Liver (tissue), 7 donors: ENCODE measurements at regions not wholly inside any gene's neighbourhood (a gene's known extent, or its start where the extent isn't known, plus 50 kb on each side); places are given as distances from the start of the nearest gene placed in this dataset.

Experiments
- DNase-seq: peaks from one replicate; pipeline ENCODE4 v3.0.0-alpha.2; 2017; ENCODE audit warnings: low spot score
- H3K27ac ChIP-seq, 2 donors: one replicate each; pipeline ENCODE4 v1.7.0; 2013; ENCODE audit warnings: inconsistent platforms in 2 of 2, low read length in 2 of 2, control low read depth in 1 of 2, low read depth in 1 of 2, mild to moderate bottlenecking in 1 of 2
- H3K27me3 ChIP-seq, 4 donors: one replicate each; pipeline versions ENCODE4 v1.6.1 to v1.7.0; 2013; ENCODE audit warnings: low read length in 3 of 4, inconsistent platforms in 1 of 4, mild to moderate bottlenecking in 1 of 4, moderate library complexity in 1 of 4; ENCODE audit not compliant: control insufficient read depth in 4 of 4, insufficient read depth in 4 of 4
- H3K36me3 ChIP-seq, 4 donors: one replicate each; pipeline versions ENCODE4 v1.6.1 to v1.7.0; 2013; ENCODE audit warnings: low read length in 3 of 4, mild to moderate bottlenecking in 3 of 4, low read depth in 1 of 4, moderate library complexity in 1 of 4; ENCODE audit not compliant: control insufficient read depth in 4 of 4, insufficient read depth in 3 of 4
- H3K4me1 ChIP-seq, 4 donors: one replicate each; pipeline versions ENCODE4 v1.6.1 to v1.7.0; 2013; ENCODE audit warnings: low read length in 3 of 4, mild to moderate bottlenecking in 3 of 4, moderate library complexity in 1 of 4; ENCODE audit not compliant: control insufficient read depth in 4 of 4, insufficient read depth in 4 of 4
- H3K4me3 ChIP-seq, 3 donors: one replicate each; pipeline versions ENCODE4 v1.6.1 to v1.7.0; 2013; ENCODE audit warnings: low read length in 3 of 3, control low read depth in 1 of 3, low read depth in 1 of 3, mild to moderate bottlenecking in 1 of 3
- H3K9ac ChIP-seq, 2 donors: one replicate each; pipeline ENCODE4 v1.7.0; 2013; ENCODE audit warnings: low read length in 2 of 2, mild to moderate bottlenecking in 2 of 2, moderate library complexity in 2 of 2, control low read depth in 1 of 2, low read depth in 1 of 2
- H3K9me3 ChIP-seq, 4 donors: one replicate each; pipeline versions ENCODE4 v1.6.1 to v1.7.0; 2013; ENCODE audit warnings: low read length in 3 of 4; ENCODE audit not compliant: control insufficient read depth in 4 of 4
- EGR1 ChIP-seq, 2 donors: IDR thresholded peaks; 2 replicates each; pipeline ENCODE4 v1.6.1; 2016 to 2018; ENCODE audit warnings: antibody characterized with exemption in 2 of 2, low read depth in 2 of 2
- FOXA1 ChIP-seq: IDR thresholded peaks from 2 replicates; pipeline ENCODE4 v1.6.1; 2016; ENCODE audit warnings: antibody characterized with exemption
- HNF4A ChIP-seq, 2 donors: conservative IDR thresholded peaks; 2 replicates each; pipeline ENCODE4 v1.6.1; 2016; ENCODE audit warnings: antibody characterized with exemption in 2 of 2, mild to moderate bottlenecking in 2 of 2
- HNF4G ChIP-seq: IDR thresholded peaks from 2 replicates; pipeline ENCODE4 v1.6.1; 2016; ENCODE audit warnings: antibody characterized with exemption
- JUND ChIP-seq, 2 donors: IDR thresholded peaks; 2 replicates each; pipeline ENCODE4 v1.6.1; 2016; ENCODE audit warnings: antibody characterized with exemption in 2 of 2
- NR2F2 ChIP-seq: IDR thresholded peaks from 2 replicates; pipeline ENCODE4 v1.6.1; 2016; ENCODE audit warnings: antibody characterized with exemption
- RAD21 ChIP-seq, 2 donors: IDR thresholded peaks; 2 replicates each; pipeline ENCODE4 v1.6.1; 2016; ENCODE audit warnings: antibody characterized with exemption in 2 of 2, mild to moderate bottlenecking in 2 of 2
- SP1 ChIP-seq: IDR thresholded peaks from 2 replicates; pipeline ENCODE4 v1.6.1; 2018; ENCODE audit warnings: antibody characterized with exemption, mild to moderate bottlenecking
- TAF1 ChIP-seq: conservative IDR thresholded peaks from 2 replicates; pipeline ENCODE4 v1.6.1; 2016; ENCODE audit warnings: antibody characterized with exemption, mild to moderate bottlenecking
- WGBS: extraction: QIAGEN DNeasy Blood & Tissue Kit; methylation state at CpG from one replicate; pipeline ENCODE4 v1.1.7; 2013; 5-methylcytosine and 5-hydroxymethylcytosine counted together
- TF ChIP-seq, protein P1 (sequence below): IDR thresholded peaks from 2 replicates; pipeline ENCODE4 v1.6.1; 2016; ENCODE audit warnings: antibody characterized with exemption
- TF ChIP-seq, protein P2 (sequence below): IDR thresholded peaks from 2 replicates; pipeline ENCODE4 v1.6.1; 2016; ENCODE audit warnings: antibody characterized with exemption
- TF ChIP-seq, protein P3 (sequence below): IDR thresholded peaks from 2 replicates; pipeline ENCODE4 v1.6.1; 2016; ENCODE audit warnings: antibody characterized with exemption, mild to moderate bottlenecking
- donor health status: healthy.
- donor health status: healthy.
- donor health status: healthy.
- donor health status: healthy.

DNA sequence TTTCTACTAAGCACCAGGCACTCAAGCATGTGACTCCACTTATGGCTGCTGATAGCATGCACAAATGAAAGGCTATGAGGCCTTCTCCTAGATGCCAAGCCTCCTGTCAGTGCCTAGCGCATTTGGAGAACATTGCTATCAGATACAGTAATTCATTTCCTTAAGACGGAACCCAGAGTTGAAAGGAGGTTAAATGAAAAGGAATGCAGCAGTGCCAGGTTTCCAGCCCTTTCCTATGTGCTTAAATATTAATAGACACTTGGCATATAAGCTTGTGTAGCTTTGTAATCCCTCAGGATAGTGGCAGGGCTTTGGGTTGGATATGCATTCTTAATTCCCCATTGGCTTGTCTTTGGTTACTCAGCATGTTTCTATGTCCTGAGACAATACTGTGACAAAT lies 140.1 kb upstream of the FRY start:
- Histone ChIP-seq H3K4me3 (no peak overlapping the region), H3K9ac (no peak overlapping the region), H3K27ac (no peak overlapping the region), H3K36me3 (no peaks in the 10 kb centered on the region), H3K27me3 (no peaks in the 10 kb centered on the region), H3K4me1 (no peaks in the 10 kb centered on the region), H3K9me3 (no peaks in the 10 kb centered on the region)
- no peak for DNase-seq
- no peak for TF ChIP-seq RAD21 (IDR thresholded peaks at IDR 0.05)
- TF ChIP-seq TAF1: no peak
- no peak for TF ChIP-seq HNF4A (conservative IDR thresholded peaks at IDR 0.05)
- no peak for TF ChIP-seq EGR1 (IDR thresholded peaks at IDR 0.05; ENCODE audit: low read depth in 2 of 2)
- TF ChIP-seq FOXA1: no peak
- TF ChIP-seq NR2F2: no peak
- TF ChIP-seq JUND (IDR thresholded peaks at IDR 0.05): no peak
- TF ChIP-seq, protein P1, sequence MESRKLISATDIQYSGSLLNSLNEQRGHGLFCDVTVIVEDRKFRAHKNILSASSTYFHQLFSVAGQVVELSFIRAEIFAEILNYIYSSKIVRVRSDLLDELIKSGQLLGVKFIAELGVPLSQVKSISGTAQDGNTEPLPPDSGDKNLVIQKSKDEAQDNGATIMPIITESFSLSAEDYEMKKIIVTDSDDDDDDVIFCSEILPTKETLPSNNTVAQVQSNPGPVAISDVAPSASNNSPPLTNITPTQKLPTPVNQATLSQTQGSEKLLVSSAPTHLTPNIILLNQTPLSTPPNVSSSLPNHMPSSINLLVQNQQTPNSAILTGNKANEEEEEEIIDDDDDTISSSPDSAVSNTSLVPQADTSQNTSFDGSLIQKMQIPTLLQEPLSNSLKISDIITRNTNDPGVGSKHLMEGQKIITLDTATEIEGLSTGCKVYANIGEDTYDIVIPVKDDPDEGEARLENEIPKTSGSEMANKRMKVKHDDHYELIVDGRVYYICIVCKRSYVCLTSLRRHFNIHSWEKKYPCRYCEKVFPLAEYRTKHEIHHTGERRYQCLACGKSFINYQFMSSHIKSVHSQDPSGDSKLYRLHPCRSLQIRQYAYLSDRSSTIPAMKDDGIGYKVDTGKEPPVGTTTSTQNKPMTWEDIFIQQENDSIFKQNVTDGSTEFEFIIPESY: no peak
- TF ChIP-seq, protein P2, sequence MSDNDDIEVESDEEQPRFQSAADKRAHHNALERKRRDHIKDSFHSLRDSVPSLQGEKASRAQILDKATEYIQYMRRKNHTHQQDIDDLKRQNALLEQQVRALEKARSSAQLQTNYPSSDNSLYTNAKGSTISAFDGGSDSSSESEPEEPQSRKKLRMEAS: no peak
- TF ChIP-seq, protein P3, sequence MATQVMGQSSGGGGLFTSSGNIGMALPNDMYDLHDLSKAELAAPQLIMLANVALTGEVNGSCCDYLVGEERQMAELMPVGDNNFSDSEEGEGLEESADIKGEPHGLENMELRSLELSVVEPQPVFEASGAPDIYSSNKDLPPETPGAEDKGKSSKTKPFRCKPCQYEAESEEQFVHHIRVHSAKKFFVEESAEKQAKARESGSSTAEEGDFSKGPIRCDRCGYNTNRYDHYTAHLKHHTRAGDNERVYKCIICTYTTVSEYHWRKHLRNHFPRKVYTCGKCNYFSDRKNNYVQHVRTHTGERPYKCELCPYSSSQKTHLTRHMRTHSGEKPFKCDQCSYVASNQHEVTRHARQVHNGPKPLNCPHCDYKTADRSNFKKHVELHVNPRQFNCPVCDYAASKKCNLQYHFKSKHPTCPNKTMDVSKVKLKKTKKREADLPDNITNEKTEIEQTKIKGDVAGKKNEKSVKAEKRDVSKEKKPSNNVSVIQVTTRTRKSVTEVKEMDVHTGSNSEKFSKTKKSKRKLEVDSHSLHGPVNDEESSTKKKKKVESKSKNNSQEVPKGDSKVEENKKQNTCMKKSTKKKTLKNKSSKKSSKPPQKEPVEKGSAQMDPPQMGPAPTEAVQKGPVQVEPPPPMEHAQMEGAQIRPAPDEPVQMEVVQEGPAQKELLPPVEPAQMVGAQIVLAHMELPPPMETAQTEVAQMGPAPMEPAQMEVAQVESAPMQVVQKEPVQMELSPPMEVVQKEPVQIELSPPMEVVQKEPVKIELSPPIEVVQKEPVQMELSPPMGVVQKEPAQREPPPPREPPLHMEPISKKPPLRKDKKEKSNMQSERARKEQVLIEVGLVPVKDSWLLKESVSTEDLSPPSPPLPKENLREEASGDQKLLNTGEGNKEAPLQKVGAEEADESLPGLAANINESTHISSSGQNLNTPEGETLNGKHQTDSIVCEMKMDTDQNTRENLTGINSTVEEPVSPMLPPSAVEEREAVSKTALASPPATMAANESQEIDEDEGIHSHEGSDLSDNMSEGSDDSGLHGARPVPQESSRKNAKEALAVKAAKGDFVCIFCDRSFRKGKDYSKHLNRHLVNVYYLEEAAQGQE: no peak
- no peak for TF ChIP-seq SP1
- 79% methylated on average over 2 of the region's 2 CpGs for WGBS

DNA sequence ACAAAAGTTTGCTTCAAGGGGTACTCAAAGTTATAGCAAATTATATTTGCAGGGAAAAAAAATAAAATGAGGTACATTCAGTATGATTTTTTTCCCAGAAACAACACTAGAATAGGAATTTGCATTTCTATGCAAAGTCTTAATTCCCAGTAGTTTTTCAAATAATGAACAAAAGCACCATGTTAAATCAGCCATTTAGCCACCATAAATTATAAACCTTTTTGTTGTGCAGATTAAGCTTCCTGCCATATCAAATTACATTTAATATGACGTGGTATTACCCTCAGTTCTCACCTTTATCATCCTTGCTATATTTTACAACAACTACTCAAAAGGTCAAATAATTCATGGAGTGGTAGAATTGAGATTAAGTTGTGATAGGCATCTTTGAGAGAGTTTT lies 136.6 kb upstream of the FRY start:
- WGBS: 72% methylated on average over 1 of the region's 1 CpG
- Histone ChIP-seq H3K9ac (no peak overlapping the region), H3K36me3 (no peaks in the 10 kb centered on the region), H3K27ac (no peak overlapping the region), H3K4me3 (no peak overlapping the region), H3K27me3 (no peaks in the 10 kb centered on the region), H3K4me1 (no peaks in the 10 kb centered on the region), H3K9me3 (no peaks in the 10 kb centered on the region)
- DNase-seq: no peak
- TF ChIP-seq, protein P1: no peak
- TF ChIP-seq HNF4G (no peak), HNF4A (conservative IDR thresholded peaks at IDR 0.05) (no peak)
